Esophagus muscularis mucosa (tissue), 4 donors: ENCODE measurements at regions not wholly inside any gene's neighbourhood (a gene's known extent, or its start where the extent isn't known, plus 50 kb on each side); places are given as distances from the start of the nearest gene placed in this dataset.

ENCODE experiments used
- DNase-seq: peaks from one replicate; pipeline ENCODE4 v3.0.0-alpha.2; 2017; ENCODE audit errors: extremely low spot score
- H3K27ac ChIP-seq, 4 donors: fragments of 200-600 bp; sonication (generic); replicated peaks in 1 of 4; 1 replicate in 3 of 4; 2 replicates in 1 of 4; pipeline ENCODE4 v1.5.1; 2016 to 2019; ENCODE audit warnings: mild to moderate bottlenecking in 1 of 4
- H3K27me3 ChIP-seq, 4 donors: fragments of 200-600 bp; sonication (generic); one replicate each; pipeline versions ENCODE4 v1.5.1 to v1.6.0; 2016 to 2019
- H3K36me3 ChIP-seq, 4 donors: fragments of 200-600 bp; sonication (generic); one replicate each; pipeline ENCODE4 v1.5.1; 2016 to 2019
- H3K4me1 ChIP-seq, 4 donors: fragments of 200-600 bp; sonication (generic); one replicate each; pipeline ENCODE4 v1.5.1; 2016 to 2019
- H3K4me3 ChIP-seq, 4 donors: fragments of 200-600 bp; sonication (generic); 1 replicate in 2 of 4; 2 replicates in 2 of 4; pipeline ENCODE4 v1.5.1; 2016 to 2019; ENCODE audit warnings: mild to moderate bottlenecking in 4 of 4, moderate library complexity in 1 of 4
- H3K9me3 ChIP-seq, 4 donors: fragments of 200-600 bp; sonication (generic); 1 replicate in 3 of 4; 2 replicates in 1 of 4; pipeline ENCODE4 v1.5.1; 2016 to 2019
- EP300 ChIP-seq: sonication (generic); formaldehyde crosslinking; IDR thresholded peaks from one replicate; pipeline ENCODE4 v1.6.1; 2017; ENCODE audit warnings: antibody characterized with exemption
- POLR2A ChIP-seq: fragments of 450-650 bp; IDR thresholded peaks from one replicate; pipeline ENCODE4 v1.6.1; 2017; ENCODE audit warnings: antibody characterized with exemption, moderate library complexity, mild to moderate bottlenecking, low read depth
- POLR2AphosphoS5 ChIP-seq, 2 donors: sonication (generic); formaldehyde crosslinking; IDR thresholded peaks; one replicate each; pipeline ENCODE4 v1.6.1; 2017; ENCODE audit warnings: antibody characterized with exemption in 2 of 2
- WGBS: methylation state at CpG from one replicate; pipeline ENCODE4 v1.1.5; 2018; 5-methylcytosine and 5-hydroxymethylcytosine counted together
- intact Hi-C: fragments of 100-400 bp; cut with DNase I; formaldehyde crosslinking; loops from one replicate; pipeline ENCODE4 v1.15.1; 2023
- TF ChIP-seq, protein P1 (sequence below), 3 experiments: fragments of 200-600 bp in 2 of 3; fragments of 450-650 bp in 1 of 3; sonication (generic) in 2 of 3; IDR thresholded peaks; one replicate each; pipeline ENCODE4 v1.5.1; 2017 to 2019; ENCODE audit warnings: antibody characterized with exemption in 3 of 3, mild to moderate bottlenecking in 2 of 3, moderate library complexity in 1 of 3

DNA sequence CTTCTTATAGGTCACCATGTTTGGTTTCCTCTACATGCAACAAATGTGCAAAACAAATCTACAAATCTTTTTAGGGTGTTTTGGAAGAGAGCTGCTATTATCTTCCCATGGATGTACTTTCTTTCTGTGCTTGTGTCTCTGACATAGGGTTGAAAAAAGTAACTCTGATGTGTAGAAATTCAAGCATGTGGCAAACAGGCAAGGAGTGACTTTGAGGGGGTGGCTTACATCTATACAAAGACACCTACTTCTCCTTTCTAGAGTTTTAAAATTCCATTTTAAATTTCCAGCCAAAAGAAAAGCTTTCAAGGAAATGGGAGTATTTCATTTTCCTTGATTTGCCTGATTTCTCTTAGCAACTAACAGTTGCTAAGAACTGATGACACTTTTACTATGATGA, 904.8 kb upstream of the CELF4 start:
- intact Hi-C loops: no loop called here
- no peak for TF ChIP-seq POLR2A
- TF ChIP-seq EP300: no peak
- TF ChIP-seq POLR2AphosphoS5 (IDR thresholded peaks at IDR 0.05): no peak
- TF ChIP-seq, protein P1, sequence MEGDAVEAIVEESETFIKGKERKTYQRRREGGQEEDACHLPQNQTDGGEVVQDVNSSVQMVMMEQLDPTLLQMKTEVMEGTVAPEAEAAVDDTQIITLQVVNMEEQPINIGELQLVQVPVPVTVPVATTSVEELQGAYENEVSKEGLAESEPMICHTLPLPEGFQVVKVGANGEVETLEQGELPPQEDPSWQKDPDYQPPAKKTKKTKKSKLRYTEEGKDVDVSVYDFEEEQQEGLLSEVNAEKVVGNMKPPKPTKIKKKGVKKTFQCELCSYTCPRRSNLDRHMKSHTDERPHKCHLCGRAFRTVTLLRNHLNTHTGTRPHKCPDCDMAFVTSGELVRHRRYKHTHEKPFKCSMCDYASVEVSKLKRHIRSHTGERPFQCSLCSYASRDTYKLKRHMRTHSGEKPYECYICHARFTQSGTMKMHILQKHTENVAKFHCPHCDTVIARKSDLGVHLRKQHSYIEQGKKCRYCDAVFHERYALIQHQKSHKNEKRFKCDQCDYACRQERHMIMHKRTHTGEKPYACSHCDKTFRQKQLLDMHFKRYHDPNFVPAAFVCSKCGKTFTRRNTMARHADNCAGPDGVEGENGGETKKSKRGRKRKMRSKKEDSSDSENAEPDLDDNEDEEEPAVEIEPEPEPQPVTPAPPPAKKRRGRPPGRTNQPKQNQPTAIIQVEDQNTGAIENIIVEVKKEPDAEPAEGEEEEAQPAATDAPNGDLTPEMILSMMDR (IDR thresholded peaks at IDR 0.05): no peak

DNA sequence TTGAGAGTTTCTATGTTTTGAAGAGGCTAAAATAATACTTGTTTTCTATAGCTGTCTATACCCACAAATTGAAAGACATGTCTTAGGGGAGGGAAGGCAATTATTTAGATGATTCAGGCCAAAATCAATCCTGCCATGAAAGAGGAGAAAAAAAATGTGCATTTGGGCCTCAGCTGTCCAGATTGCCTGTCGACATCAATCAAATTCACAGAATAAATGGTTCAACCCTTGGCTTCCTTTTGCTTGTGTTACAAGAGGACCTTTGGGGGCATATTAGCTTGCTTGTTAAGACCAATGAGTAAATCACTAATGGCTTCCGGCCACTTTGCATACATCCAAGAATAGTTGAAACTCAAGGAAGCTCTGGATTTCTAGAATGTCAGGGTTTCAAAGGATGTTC, 900.8 kb upstream of the CELF4 start:
- WGBS: 88% methylated on average over 2 of the region's 2 CpGs
- TF ChIP-seq POLR2AphosphoS5 (IDR thresholded peaks at IDR 0.05) (no peak), EP300 (no peak), POLR2A (no peak)
- TF ChIP-seq, protein P1 (IDR thresholded peaks at IDR 0.05): no peak
- Histone ChIP-seq H3K27me3 (no peaks in the 10 kb centered on the region), H3K27ac (no peak overlapping the region), H3K36me3 (no peaks in the 10 kb centered on the region), H3K4me3 (no peak overlapping the region), H3K9me3 (no peaks in the 10 kb centered on the region), H3K4me1 (peaks cover 0 to 9% (median 4%) of the 10 kb centered on the region in 4 donors)
- intact Hi-C loops: no loop called here
- no peak for DNase-seq

More for the DNA sequence above, 904.8 kb upstream of the CELF4 start:
- Histone ChIP-seq H3K36me3 (no peaks in the 10 kb centered on the region), H3K4me3 (no peak overlapping the region), H3K27ac (no peak overlapping the region), H3K27me3 (no peaks in the 10 kb centered on the region), H3K9me3 (no peaks in the 10 kb centered on the region), H3K4me1 (peaks cover 0 to 13% (median 7%) of the 10 kb centered on the region in 4 donors)
- no peak for DNase-seq

DNA sequence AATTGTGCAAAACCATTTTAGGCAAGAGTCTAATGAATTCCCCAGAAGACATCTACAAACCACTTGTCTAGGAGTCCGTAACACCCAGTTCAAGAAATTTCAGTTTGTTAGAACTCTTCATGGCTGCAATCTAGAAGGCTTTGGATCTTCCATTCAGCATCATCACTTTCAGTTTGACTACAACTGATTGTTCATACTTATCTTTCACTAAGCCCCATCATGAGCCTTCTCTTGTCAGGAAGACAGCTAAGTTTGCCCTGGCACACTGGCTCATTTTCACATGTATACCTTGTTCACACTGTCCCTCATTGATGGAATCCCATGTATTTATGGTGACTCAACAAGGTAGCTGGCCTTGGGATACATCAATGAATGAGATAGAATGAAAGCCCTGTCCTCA, 898.4 kb upstream of the CELF4 start:
- no peaks in the 10 kb centered on the region for H3K27me3 ChIP-seq
- H3K9me3 ChIP-seq: no peaks in the 10 kb centered on the region
- no peaks in the 10 kb centered on the region for H3K36me3 ChIP-seq
- 92% methylated on average over 1 of the region's 1 CpG for WGBS
- H3K4me3 ChIP-seq: no peak overlapping the region
- intact Hi-C loops: no loop called here
- TF ChIP-seq POLR2A: no peak
- TF ChIP-seq, protein P1 (IDR thresholded peaks at IDR 0.05): no peak
- no peak for TF ChIP-seq EP300
- no peak for TF ChIP-seq POLR2AphosphoS5 (IDR thresholded peaks at IDR 0.05)
- no peak for DNase-seq
- H3K4me1 ChIP-seq: peaks cover 0 to 9% (median 4%) of the 10 kb centered on the region in 4 donors
- no peak overlapping the region for H3K27ac ChIP-seq

DNA sequence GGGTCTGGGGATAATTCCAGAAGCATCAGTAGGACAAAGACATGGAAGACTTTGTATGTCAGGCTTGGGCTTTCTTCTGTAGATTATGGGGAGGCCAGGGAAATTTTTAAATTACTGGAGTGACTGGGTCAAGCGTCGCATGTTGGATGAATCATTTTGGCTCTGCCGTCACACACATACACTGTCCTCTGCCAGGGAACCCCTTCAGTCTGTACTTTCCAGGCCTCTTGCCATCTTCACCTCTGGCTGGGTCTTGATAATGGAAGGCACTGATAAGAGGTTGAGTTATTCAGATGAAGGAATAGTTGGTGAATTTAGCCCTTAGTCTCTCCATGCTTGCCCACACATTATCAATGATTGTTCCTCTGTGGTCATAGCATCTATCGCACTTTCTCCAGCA, 895.1 kb upstream of the CELF4 start:
- WGBS: 91% methylated on average over 4 of the region's 4 CpGs
- no peak overlapping the region for H3K4me3 ChIP-seq
- DNase-seq: no peak
- H3K9me3 ChIP-seq: no peaks in the 10 kb centered on the region
- H3K27ac ChIP-seq: no peak overlapping the region
- intact Hi-C loops: no loop called here
- no peaks in the 10 kb centered on the region for H3K4me1 ChIP-seq
- TF ChIP-seq EP300 (no peak), POLR2A (no peak), POLR2AphosphoS5 (IDR thresholded peaks at IDR 0.05) (no peak)
- TF ChIP-seq, protein P1 (IDR thresholded peaks at IDR 0.05): no peak
- H3K27me3 ChIP-seq: no peaks in the 10 kb centered on the region
- H3K36me3 ChIP-seq: no peaks in the 10 kb centered on the region
